ENCODE measurements at regions not wholly inside any gene's neighbourhood (a gene's known extent, or its start where the extent isn't known, plus 50 kb on each side); places are given as distances from the start of the nearest gene placed in this dataset.
"Not testable (repeated sequence)": the region's sequence is repeated elsewhere in the genome, so short reads cannot be mapped to it uniquely, and the experiment has no call there.

GRCh38 chr9:64439747-64440146 is 845.3 kb downstream of the FOXD4L5 start:
- not testable (repeated sequence) for H3K36me3 ChIP-seq; H3K4me1 ChIP-seq (ENCODE audit: low read depth); H3K27me3 ChIP-seq; H3K9me3 ChIP-seq (ENCODE audit: low read depth); DNase-seq (ENCODE audit: low read depth in 1 of 2, low spot score in 1 of 2); H3K27ac ChIP-seq; H3K4me3 ChIP-seq

Measured in cardiac muscle cell (in vitro differentiated cells and primary cell).